ENCODE measurements at regions not wholly inside any gene's neighbourhood (a gene's known extent, or its start where the extent isn't known, plus 50 kb on each side); places are given as distances from the start of the nearest gene placed in this dataset.

GRCh38 chr10:55897490-55897921 lies 463.6 kb downstream of the ZWINT start:
- TF ChIP-seq CTCF (IDR thresholded peaks at IDR 0.05) (no peak), EP300 (IDR thresholded peaks at IDR 0.05; ENCODE audit: low read depth) (no peak), POLR2AphosphoS5 (IDR thresholded peaks at IDR 0.05) (no peak)
